Osteocyte (in vitro differentiated cells): ENCODE measurements at regions not wholly inside any gene's neighbourhood (a gene's known extent, or its start where the extent isn't known, plus 50 kb on each side); places are given as distances from the start of the nearest gene placed in this dataset.

Experiments
- DNase-seq: peaks from one replicate; pipeline ENCODE4 v3.0.0; 2021; ENCODE audit warnings: mixed read lengths; ENCODE audit not compliant: unreplicated experiment; ENCODE audit errors: extremely low spot score
- H3K27ac Mint-ChIP-seq: one replicate; pipeline ENCODE4 v1.8.0; 2021; ENCODE audit warnings: mild to moderate bottlenecking, mixed read lengths; ENCODE audit not compliant: unreplicated experiment
- H3K27me3 Mint-ChIP-seq: one replicate; pipeline ENCODE4 v1.8.0; 2021; ENCODE audit warnings: mixed read lengths; ENCODE audit not compliant: unreplicated experiment
- H3K36me3 Mint-ChIP-seq: one replicate; pipeline ENCODE4 v1.8.0; 2021; ENCODE audit warnings: mixed read lengths; ENCODE audit not compliant: unreplicated experiment
- H3K4me1 Mint-ChIP-seq: one replicate; pipeline ENCODE4 v1.8.0; 2021; ENCODE audit warnings: mixed read lengths; ENCODE audit not compliant: unreplicated experiment
- H3K4me3 Mint-ChIP-seq: one replicate; pipeline ENCODE4 v1.8.0; 2021; ENCODE audit warnings: mild to moderate bottlenecking, moderate library complexity, mixed read lengths; ENCODE audit not compliant: unreplicated experiment
- H3K9me3 Mint-ChIP-seq: one replicate; pipeline ENCODE4 v1.8.0; 2021; ENCODE audit warnings: mixed read lengths; ENCODE audit not compliant: unreplicated experiment
- CTCF ChIP-seq: fragments of 200-600 bp; sonication (generic); IDR thresholded peaks from 2 replicates; pipeline ENCODE4 v1.5.0; 2021; ENCODE audit warnings: antibody characterized with exemption, mild to moderate bottlenecking, moderate library complexity

- TF ChIP-seq CTCF, result no peak
- no peaks in the 10 kb centered on the region for H3K9me3 Mint-ChIP-seq
- no peaks in the 10 kb centered on the region for H3K36me3 Mint-ChIP-seq
- DNase-seq, result peak; percentile 76
- H3K27ac Mint-ChIP-seq, result no peak overlapping the region
- no peak overlapping the region for H3K4me3 Mint-ChIP-seq
- H3K27me3 Mint-ChIP-seq, result no peaks in the 10 kb centered on the region
- H3K4me1 Mint-ChIP-seq, result no peaks in the 10 kb centered on the region
These were observed 201.1 kb downstream of the MATN1 start for GRCh38 chr1:30522031-30523004.

DNA sequence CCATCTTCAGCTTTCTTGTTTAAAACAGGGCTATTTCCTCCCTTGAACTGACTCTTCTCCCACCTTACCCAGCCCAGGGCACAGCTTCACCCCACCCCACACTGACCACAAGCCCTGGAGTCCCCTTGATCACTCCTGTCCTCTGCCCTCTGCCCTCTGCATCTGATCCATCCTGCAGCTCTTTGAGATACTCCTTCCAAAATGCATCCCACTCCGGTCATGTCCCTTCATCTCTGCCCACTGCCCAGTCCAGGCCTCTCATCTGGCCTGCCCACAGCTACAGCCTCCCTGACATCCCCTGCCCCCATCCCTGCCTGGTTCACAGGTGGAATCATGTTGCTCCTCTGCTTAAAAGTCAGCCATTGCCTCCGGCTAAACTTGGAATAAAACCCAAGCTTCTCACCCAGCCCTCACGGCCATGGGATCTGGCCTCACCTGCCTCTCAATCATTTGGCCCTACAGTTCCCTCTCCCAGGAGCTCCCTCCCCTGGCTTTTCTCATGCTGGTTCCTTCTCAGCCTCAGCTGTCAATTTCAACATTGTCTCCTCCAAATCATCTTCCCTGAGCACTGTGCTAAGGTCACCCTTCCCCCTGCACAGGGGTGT, 202.0 kb downstream of the MATN1 start:
- no peak for TF ChIP-seq CTCF
- Mint-ChIP-seq H3K4me3 (no peak overlapping the region), H3K27ac (no peak overlapping the region), H3K4me1 (no peaks in the 10 kb centered on the region), H3K9me3 (no peaks in the 10 kb centered on the region), H3K27me3 (no peaks in the 10 kb centered on the region), H3K36me3 (no peaks in the 10 kb centered on the region)
- DNase-seq, result peak; percentile 63

- Mint-ChIP-seq H3K4me1 (no peaks in the 10 kb centered on the region), H3K9me3 (no peaks in the 10 kb centered on the region), H3K27me3 (no peaks in the 10 kb centered on the region), H3K4me3 (no peak overlapping the region), H3K27ac (no peak overlapping the region), H3K36me3 (no peaks in the 10 kb centered on the region)
- peak; percentile 71 for DNase-seq
- no peak for TF ChIP-seq CTCF
These were observed 202.9 kb downstream of the MATN1 start for GRCh38 chr1:30520476-30520875.

DNA sequence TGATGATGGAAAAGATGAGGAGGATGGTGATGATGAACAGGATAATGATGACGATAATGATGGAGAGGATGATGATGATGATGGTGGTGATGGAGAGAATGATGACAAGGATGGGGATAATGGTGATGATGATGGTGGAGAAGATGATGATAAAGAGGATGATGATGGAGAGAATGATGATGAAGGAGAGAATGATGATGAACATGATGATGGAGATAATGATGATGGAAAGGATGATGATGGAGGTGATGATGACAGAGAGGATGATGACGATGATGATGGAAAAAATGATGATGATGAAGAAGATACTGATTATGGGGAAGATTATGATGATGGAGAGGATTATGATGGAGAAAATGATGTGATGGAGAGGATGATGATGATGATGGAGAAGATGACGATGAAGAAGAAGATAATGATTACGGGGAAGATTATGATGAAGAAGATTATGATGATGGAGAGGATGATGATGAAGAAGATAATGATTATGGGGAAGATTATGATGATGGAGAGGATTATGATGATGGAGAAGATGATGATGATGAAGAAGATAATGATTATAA, 204.1 kb downstream of the MATN1 start:
- no peaks in the 10 kb centered on the region for H3K27me3 Mint-ChIP-seq
- no peak overlapping the region for H3K4me3 Mint-ChIP-seq
- no peak for TF ChIP-seq CTCF

DNA sequence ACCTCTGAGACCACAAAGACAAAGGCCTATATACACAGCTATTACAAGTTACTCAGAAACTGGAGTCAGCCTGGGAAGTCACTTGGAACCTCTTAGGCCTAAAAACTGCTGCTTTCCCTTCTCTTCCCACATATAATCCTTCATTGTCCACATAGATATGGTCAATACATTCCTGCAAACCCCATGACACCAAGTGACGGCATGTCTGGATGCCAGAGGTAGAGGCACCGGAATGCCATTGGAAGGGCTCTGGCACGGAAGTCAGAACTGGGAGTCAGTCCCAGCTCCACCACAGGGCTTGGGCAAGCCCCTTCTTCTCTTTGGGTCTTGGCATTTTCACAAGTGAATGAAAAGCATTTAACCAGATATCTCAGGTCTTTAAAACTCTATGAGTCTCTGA, 204.7 kb downstream of the MATN1 start:
- no peak for TF ChIP-seq CTCF
- H3K9me3 Mint-ChIP-seq, result no peaks in the 10 kb centered on the region
- peak; percentile 46 for DNase-seq
- no peak overlapping the region for H3K4me3 Mint-ChIP-seq
- no peaks in the 10 kb centered on the region for H3K27me3 Mint-ChIP-seq
- H3K4me1 Mint-ChIP-seq, result no peaks in the 10 kb centered on the region
- no peak overlapping the region for H3K27ac Mint-ChIP-seq
- H3K36me3 Mint-ChIP-seq, result no peaks in the 10 kb centered on the region

More for the DNA sequence above, 204.1 kb downstream of the MATN1 start:
- no peak for DNase-seq
- Mint-ChIP-seq H3K27ac (no peak overlapping the region), H3K36me3 (no peaks in the 10 kb centered on the region), H3K9me3 (no peaks in the 10 kb centered on the region), H3K4me1 (no peaks in the 10 kb centered on the region)
